C4-2B (cell line): ENCODE measurements at regions not wholly inside any gene's neighbourhood (a gene's known extent, or its start where the extent isn't known, plus 50 kb on each side); places are given as distances from the start of the nearest gene placed in this dataset.

Experiments
- CTCF ChIP-seq: fragments of 450-650 bp; conservative IDR thresholded peaks from 2 replicates; pipeline ENCODE4 v1.5.1; 2017; ENCODE audit warnings: mild to moderate bottlenecking
- ZFX ChIP-seq: fragments of 450-650 bp; IDR thresholded peaks from 2 replicates; pipeline ENCODE4 v1.6.1; 2017

- TF ChIP-seq CTCF: no peak
- TF ChIP-seq ZFX: no peak
Measured at GRCh38 chr1:79842811-79843210, 836.3 kb upstream of the ADGRL4 start.
